Gastrocnemius medialis (tissue), 4 donors: ENCODE measurements at regions not wholly inside any gene's neighbourhood (a gene's known extent, or its start where the extent isn't known, plus 50 kb on each side); places are given as distances from the start of the nearest gene placed in this dataset.
"Not testable (repeated sequence)": the region's sequence is repeated elsewhere in the genome, so short reads cannot be mapped to it uniquely, and the experiment has no call there.

Source experiments
- ATAC-seq, 2 donors: fragments of 150-250 bp; one replicate each; pipeline ENCODE4 v1.9.1; 2016
- DNase-seq, 2 donors: peaks; one replicate each; pipeline ENCODE4 v3.0.0-alpha.2; 2019
- H3K27ac ChIP-seq, 4 donors: fragments of 200-600 bp; sonication (generic); 1 replicate in 1 of 4; 2 replicates in 3 of 4; pipeline ENCODE4 v1.5.1; 2016 to 2018; ENCODE audit warnings: mild to moderate bottlenecking in 2 of 4, moderate library complexity in 1 of 4
- H3K27me3 ChIP-seq, 3 donors: fragments of 200-600 bp; sonication (generic) in 2 of 3; 1 replicate in 1 of 3; 2 replicates in 2 of 3; pipeline versions ENCODE4 v1.5.1 to v1.6.0; 2016 to 2019; ENCODE audit warnings: mild to moderate bottlenecking in 1 of 3, moderate library complexity in 1 of 3
- H3K36me3 ChIP-seq, 2 donors: fragments of 200-600 bp; sonication (generic) in 1 of 2; one replicate each; pipeline ENCODE4 v1.5.1; 2017 to 2018
- H3K4me1 ChIP-seq, 2 donors: fragments of 200-600 bp; sonication (generic) in 1 of 2; one replicate each; pipeline ENCODE4 v1.5.1; 2016 to 2017; ENCODE audit warnings: mild to moderate bottlenecking in 2 of 2
- H3K4me3 ChIP-seq, 4 donors: fragments of 200-600 bp; sonication (generic) in 3 of 4; 1 replicate in 1 of 4; 2 replicates in 3 of 4; pipeline ENCODE4 v1.5.1; 2016 to 2019; ENCODE audit warnings: mild to moderate bottlenecking in 2 of 4
- H3K9me3 ChIP-seq, 3 donors: fragments of 200-600 bp; sonication (generic) in 2 of 3; 1 replicate in 1 of 3; 2 replicates in 2 of 3; pipeline ENCODE4 v1.5.1; 2016 to 2019
- CTCF ChIP-seq, 5 experiments: fragments of 450-650 bp in 3 of 5; fragments of 200-600 bp in 2 of 5; sonication (generic) in 2 of 5; IDR thresholded peaks in 4 of 5; conservative IDR thresholded peaks in 1 of 5; 1 replicate in 4 of 5; 2 replicates in 1 of 5; pipeline ENCODE4 v1.5.1; 2016 to 2019; ENCODE audit warnings: antibody characterized with exemption in 5 of 5, mild to moderate bottlenecking in 3 of 5, moderate library complexity in 3 of 5
- POLR2A ChIP-seq, 2 donors: fragments of 450-650 bp; IDR thresholded peaks; one replicate each; pipeline ENCODE4 v1.6.1; 2017; ENCODE audit warnings: antibody characterized with exemption in 2 of 2, mild to moderate bottlenecking in 2 of 2, moderate library complexity in 2 of 2
- in situ Hi-C, 4 donors: fragments of 200-750 bp; cut with MboI; loops; one replicate each; pipeline versions ENCODE4 v1.15.0 to v1.8.0; 2017; ENCODE audit warnings: low sequenced_read_pairs in 4 of 4
- intact Hi-C: fragments of 100-400 bp; cut with DNase I; formaldehyde crosslinking; loops from one replicate; pipeline ENCODE4 v1.15.1; 2023; ENCODE audit warnings: low total_unique reads

GRCh38 chr13:68551701-68552522, 1321.8 kb upstream of the PCDH9 start:
- Histone ChIP-seq H3K4me3 (no peak overlapping the region), H3K4me1 (no peaks in the 10 kb centered on the region), H3K9me3 (no peaks in the 10 kb centered on the region), H3K27me3 (no peaks in the 10 kb centered on the region), H3K27ac (no peak overlapping the region), H3K36me3 (no peaks in the 10 kb centered on the region)
- TF ChIP-seq CTCF (IDR thresholded peaks at IDR 0.05 in 4 of 5, conservative IDR thresholded peaks at IDR 0.05 in 1 of 5) (no peak), POLR2A (IDR thresholded peaks at IDR 0.05) (no peak)
- ATAC-seq (no peak), DNase-seq (no peak)
- in situ Hi-C loops (no loop called here), intact Hi-C loops (no loop called here)

GRCh38 chr13:68550330-68550729, 1320.2 kb upstream of the PCDH9 start:
- TF ChIP-seq CTCF (IDR thresholded peaks at IDR 0.05 in 4 of 5, conservative IDR thresholded peaks at IDR 0.05 in 1 of 5) (no peak), POLR2A (IDR thresholded peaks at IDR 0.05) (no peak)
- Histone ChIP-seq H3K36me3 (no peaks in the 10 kb centered on the region), H3K9me3 (no peaks in the 10 kb centered on the region), H3K27me3 (no peaks in the 10 kb centered on the region), H3K4me3 (no peak overlapping the region), H3K27ac (no peak overlapping the region), H3K4me1 (no peaks in the 10 kb centered on the region)
- DNase-seq (no peak), ATAC-seq (no peak)
- in situ Hi-C loops (no loop called here), intact Hi-C loops (no loop called here)

- no peaks in the 10 kb centered on the region for H3K27me3 ChIP-seq
- no peak for DNase-seq
- no peaks in the 10 kb centered on the region for H3K36me3 ChIP-seq
- H3K4me3 ChIP-seq, result no peak overlapping the region
- no peak for ATAC-seq
- in situ Hi-C loops (no loop called here), intact Hi-C loops (no loop called here)
- no peak overlapping the region for H3K27ac ChIP-seq
- H3K9me3 ChIP-seq, result no peaks in the 10 kb centered on the region
- no peak for TF ChIP-seq CTCF (IDR thresholded peaks at IDR 0.05 in 4 of 5, conservative IDR thresholded peaks at IDR 0.05 in 1 of 5)
- TF ChIP-seq POLR2A (IDR thresholded peaks at IDR 0.05), result no peak
- no peaks in the 10 kb centered on the region for H3K4me1 ChIP-seq
Measured at GRCh38 chr13:68540244-68540643, 1310.1 kb upstream of the PCDH9 start.

GRCh38 chr13:68535329-68535728, 1305.2 kb upstream of the PCDH9 start:
- DNase-seq (no peak), ATAC-seq (no peak)
- H3K9me3 ChIP-seq, result no peaks in the 10 kb centered on the region
- TF ChIP-seq CTCF (IDR thresholded peaks at IDR 0.05 in 4 of 5, conservative IDR thresholded peaks at IDR 0.05 in 1 of 5) (no peak), POLR2A (IDR thresholded peaks at IDR 0.05) (no peak)
- no peaks in the 10 kb centered on the region for H3K27me3 ChIP-seq
- H3K4me3 ChIP-seq, result no peak overlapping the region
- intact Hi-C loops (no loop called here), in situ Hi-C loops (no loop called here)
- H3K36me3 ChIP-seq, result no peaks in the 10 kb centered on the region
- no peak overlapping the region for H3K27ac ChIP-seq
- no peaks in the 10 kb centered on the region for H3K4me1 ChIP-seq

GRCh38 chr13:68527167-68527566, 1297.0 kb upstream of the PCDH9 start:
- H3K4me1 ChIP-seq, H3K9me3 ChIP-seq, H3K27me3 ChIP-seq, in situ Hi-C loops, H3K4me3 ChIP-seq, H3K36me3 ChIP-seq, ATAC-seq, intact Hi-C loops, DNase-seq, H3K27ac ChIP-seq: not testable (repeated sequence)
